ENCODE measurements at regions not wholly inside any gene's neighbourhood (a gene's known extent, or its start where the extent isn't known, plus 50 kb on each side); places are given as distances from the start of the nearest gene placed in this dataset.
"Not testable (repeated sequence)": the region's sequence is repeated elsewhere in the genome, so short reads cannot be mapped to it uniquely, and the experiment has no call there.

DNA sequence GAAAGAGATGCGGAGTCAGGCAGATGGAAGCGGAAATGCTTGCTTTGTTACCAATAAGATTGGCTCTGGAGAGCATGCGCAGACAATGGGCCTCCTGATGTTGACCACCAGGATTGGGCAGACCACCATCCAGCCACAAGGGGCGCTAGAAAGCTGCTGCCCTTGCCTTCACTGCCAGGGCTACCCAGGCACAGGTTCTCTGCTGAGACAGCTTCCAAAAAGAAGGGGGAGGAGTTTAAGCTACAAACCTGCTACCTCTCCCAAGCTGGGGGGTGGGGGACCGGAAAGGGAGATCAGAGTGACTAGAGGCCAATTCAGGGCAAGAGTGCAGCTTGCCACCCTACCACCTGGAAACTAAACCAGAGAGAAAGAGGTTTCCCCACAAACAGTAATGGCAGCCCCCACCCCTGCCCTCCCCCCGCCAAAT, 369.7 kb downstream of the RRAGC start:
- TF ChIP-seq POLR2AphosphoS5 (IDR thresholded peaks at IDR 0.05): no peak
- TF ChIP-seq CTCF (IDR thresholded peaks at IDR 0.05): no peak
- TF ChIP-seq POLR2A (IDR thresholded peaks at IDR 0.05): no peak
- Histone ChIP-seq H3K9me3 (no peaks in the 10 kb centered on the region), H3K4me1 (no peaks in the 10 kb centered on the region), H3K27me3 (peaks cover 0 to 6% of the 10 kb centered on the region in 2 donors), H3K27ac (no peak overlapping the region), H3K36me3 (no peaks in the 10 kb centered on the region), H3K4me3 (no peak overlapping the region)
- DNase-seq (ENCODE audit: low spot score in 2 of 2): no peak
- intact Hi-C loops (cut with DNase I; ENCODE audit: low total_unique reads): no loop called here

DNA sequence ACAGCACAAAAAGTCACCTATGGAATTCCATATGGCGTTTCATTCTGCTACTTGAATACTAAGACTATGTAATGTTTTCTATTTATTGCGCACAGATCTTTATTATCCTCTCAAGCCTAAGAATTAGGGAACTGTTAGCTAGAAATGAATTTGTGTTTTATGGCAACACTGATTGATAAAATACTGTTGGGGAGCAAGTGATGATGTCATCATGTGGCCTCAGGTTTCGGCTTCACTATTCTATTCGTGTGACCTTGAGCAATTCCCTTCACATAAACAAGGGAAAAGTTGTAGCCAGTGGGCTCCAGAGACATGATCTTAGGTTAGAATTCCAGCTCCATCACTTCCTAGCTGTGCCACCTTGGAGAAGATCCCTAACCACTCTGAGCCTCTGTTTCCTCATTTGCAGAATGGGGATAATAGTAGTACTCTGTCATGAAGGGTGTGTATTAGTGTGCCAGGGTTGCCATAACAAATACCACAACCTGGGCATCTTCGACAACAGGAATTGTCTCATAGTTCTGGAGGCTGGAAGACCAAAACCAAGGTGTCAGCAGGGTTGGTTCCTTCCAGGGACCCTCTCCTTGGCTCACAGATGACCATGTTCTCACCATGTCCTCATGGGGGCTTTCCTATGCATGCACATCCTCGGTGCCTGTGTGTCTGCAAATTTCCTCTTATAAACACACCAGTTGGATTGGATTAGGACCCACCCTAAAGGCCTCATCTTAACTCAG, 371.2 kb downstream of the RRAGC start:
- Histone ChIP-seq H3K36me3 (no peaks in the 10 kb centered on the region), H3K4me3 (no peak overlapping the region), H3K27ac (no peak overlapping the region), H3K4me1 (no peaks in the 10 kb centered on the region), H3K27me3 (peaks cover 0 to 6% of the 10 kb centered on the region in 2 donors), H3K9me3 (no peaks in the 10 kb centered on the region)
- no peak for TF ChIP-seq POLR2A (IDR thresholded peaks at IDR 0.05)
- intact Hi-C loops (cut with DNase I; ENCODE audit: low total_unique reads): no loop called here
- DNase-seq (ENCODE audit: low spot score in 2 of 2): no peak

- Histone ChIP-seq H3K4me1 (no peaks in the 10 kb centered on the region), H3K9me3 (no peaks in the 10 kb centered on the region), H3K27ac (no peak overlapping the region), H3K4me3 (no peak overlapping the region), H3K36me3 (no peaks in the 10 kb centered on the region), H3K27me3 (peaks cover 0 to 6% of the 10 kb centered on the region in 2 donors)
- intact Hi-C loops (cut with DNase I; ENCODE audit: low total_unique reads): no loop called here
- no peak for DNase-seq (ENCODE audit: low spot score in 2 of 2)
- TF ChIP-seq POLR2A (IDR thresholded peaks at IDR 0.05) (no peak), POLR2AphosphoS5 (IDR thresholded peaks at IDR 0.05) (no peak), CTCF (IDR thresholded peaks at IDR 0.05) (no peak)
These were observed 372.2 kb downstream of the RRAGC start for GRCh38 chr1:38487396-38487795.

DNA sequence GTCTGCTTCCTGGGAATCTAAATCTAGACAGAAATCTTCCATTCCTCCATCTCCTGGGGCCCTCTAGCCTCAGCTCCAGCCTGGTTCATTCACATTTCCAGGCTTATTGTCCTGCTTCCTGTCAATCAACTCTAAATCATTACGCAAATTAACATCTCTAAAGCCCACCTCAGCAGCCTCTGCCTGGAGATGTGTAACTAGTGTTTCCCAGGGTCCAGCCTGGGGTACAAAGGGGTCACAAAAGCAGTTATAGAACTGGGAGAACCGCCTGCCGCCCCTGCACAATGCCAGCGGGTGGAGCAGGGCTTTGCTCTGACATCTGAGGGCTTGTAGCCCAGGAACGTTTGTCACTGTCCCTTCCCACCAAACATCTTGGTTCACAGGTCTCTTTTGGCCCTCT, 373.5 kb downstream of the RRAGC start:
- TF ChIP-seq CTCF (IDR thresholded peaks at IDR 0.05) (no peak), POLR2AphosphoS5 (IDR thresholded peaks at IDR 0.05) (no peak), POLR2A (IDR thresholded peaks at IDR 0.05) (no peak)
- H3K4me1 ChIP-seq: no peaks in the 10 kb centered on the region
- no peak overlapping the region for H3K4me3 ChIP-seq
- peaks cover 0 to 4% of the 10 kb centered on the region in 2 donors for H3K27me3 ChIP-seq
- no peak for DNase-seq (ENCODE audit: low spot score in 2 of 2)
- no peaks in the 10 kb centered on the region for H3K36me3 ChIP-seq
- H3K9me3 ChIP-seq: no peaks in the 10 kb centered on the region
- H3K27ac ChIP-seq: no peak overlapping the region
- intact Hi-C loops (cut with DNase I; ENCODE audit: low total_unique reads): no loop called here

- Histone ChIP-seq H3K27ac (no peak overlapping the region), H3K4me1 (no peaks in the 10 kb centered on the region), H3K9me3 (peaks cover 0 to 4% of the 10 kb centered on the region in 2 donors), H3K36me3 (no peaks in the 10 kb centered on the region), H3K27me3 (no peaks in the 10 kb centered on the region), H3K4me3 (no peak overlapping the region)
- intact Hi-C loops (cut with DNase I; ENCODE audit: low total_unique reads): loop anchor here (2.0 kb wide), 1 partner anchor 71 kb away; no protein-coding TSS in a partner anchor
- TF ChIP-seq POLR2A (IDR thresholded peaks at IDR 0.05) (no peak), CTCF (IDR thresholded peaks at IDR 0.05) (no peak), POLR2AphosphoS5 (IDR thresholded peaks at IDR 0.05) (no peak)
- DNase-seq (ENCODE audit: low spot score in 2 of 2): no peak
These were observed 377.4 kb downstream of the RRAGC start for GRCh38 chr1:38481871-38482826.

GRCh38 chr1:38479662-38480061, 379.9 kb downstream of the RRAGC start:
- H3K4me3 ChIP-seq; H3K9me3 ChIP-seq; H3K36me3 ChIP-seq; H3K27ac ChIP-seq; DNase-seq (ENCODE audit: low spot score in 2 of 2); H3K4me1 ChIP-seq: not testable (repeated sequence)
- intact Hi-C loops (cut with DNase I; ENCODE audit: low total_unique reads): loop anchor here (2.0 kb wide), 1 partner anchor 69 kb away; no protein-coding TSS in a partner anchor
- peaks cover 0 to 12% of the 10 kb centered on the region in 2 donors for H3K27me3 ChIP-seq

All from breast epithelium (tissue), 4 donors.